MM.1S (cell line): ENCODE measurements at regions not wholly inside any gene's neighbourhood (a gene's known extent, or its start where the extent isn't known, plus 50 kb on each side); places are given as distances from the start of the nearest gene placed in this dataset.

ENCODE experiments used
- EZH2phosphoT487 ChIP-seq: fragments of 300-600 bp; sonication (generic); IDR thresholded peaks from 2 replicates; pipeline ENCODE4 v1.6.1; 2018; ENCODE audit warnings: antibody characterized with exemption, low read length
- TF ChIP-seq, protein P1 (sequence below): fragments of 300-600 bp; sonication (generic); IDR thresholded peaks from 2 replicates; pipeline ENCODE4 v1.5.1; 2016; ENCODE audit warnings: antibody characterized with exemption, low read length, mixed read lengths

DNA sequence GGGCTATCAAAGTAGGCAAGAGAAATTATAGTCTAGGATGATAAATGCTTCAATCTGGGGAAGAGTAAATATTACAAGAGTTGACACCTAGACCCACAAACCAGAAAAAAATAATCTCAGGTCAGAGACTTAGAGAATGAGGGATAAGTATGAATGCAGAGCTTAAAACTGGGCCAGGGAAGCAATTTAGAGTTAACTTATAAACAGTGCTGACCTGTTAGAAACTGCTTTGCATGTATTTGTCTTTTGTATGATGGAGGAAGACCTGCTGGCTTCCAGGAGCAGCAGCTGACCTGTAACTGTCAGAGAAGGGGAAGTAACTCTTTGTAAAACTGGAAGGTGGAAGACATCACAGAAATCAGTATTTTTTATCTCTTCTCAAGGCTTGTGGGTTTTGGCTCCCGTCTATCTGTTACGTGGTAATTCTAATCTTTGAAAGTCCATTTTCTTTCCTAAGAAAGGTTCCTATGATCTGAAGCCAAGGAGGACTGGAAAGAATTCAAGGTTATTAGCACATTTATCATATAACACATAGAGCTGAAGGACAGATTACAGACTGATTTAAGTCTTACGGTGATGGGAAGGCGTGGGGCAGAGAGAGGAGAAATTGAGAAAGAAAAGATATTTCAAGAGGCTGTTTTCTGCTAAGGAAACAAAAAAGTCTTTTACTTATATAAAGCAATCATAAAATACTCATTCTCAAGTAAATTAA, 114.7 kb upstream of the ADAMTS19 start:
- no peak for TF ChIP-seq EZH2phosphoT487
- TF ChIP-seq, protein P1, sequence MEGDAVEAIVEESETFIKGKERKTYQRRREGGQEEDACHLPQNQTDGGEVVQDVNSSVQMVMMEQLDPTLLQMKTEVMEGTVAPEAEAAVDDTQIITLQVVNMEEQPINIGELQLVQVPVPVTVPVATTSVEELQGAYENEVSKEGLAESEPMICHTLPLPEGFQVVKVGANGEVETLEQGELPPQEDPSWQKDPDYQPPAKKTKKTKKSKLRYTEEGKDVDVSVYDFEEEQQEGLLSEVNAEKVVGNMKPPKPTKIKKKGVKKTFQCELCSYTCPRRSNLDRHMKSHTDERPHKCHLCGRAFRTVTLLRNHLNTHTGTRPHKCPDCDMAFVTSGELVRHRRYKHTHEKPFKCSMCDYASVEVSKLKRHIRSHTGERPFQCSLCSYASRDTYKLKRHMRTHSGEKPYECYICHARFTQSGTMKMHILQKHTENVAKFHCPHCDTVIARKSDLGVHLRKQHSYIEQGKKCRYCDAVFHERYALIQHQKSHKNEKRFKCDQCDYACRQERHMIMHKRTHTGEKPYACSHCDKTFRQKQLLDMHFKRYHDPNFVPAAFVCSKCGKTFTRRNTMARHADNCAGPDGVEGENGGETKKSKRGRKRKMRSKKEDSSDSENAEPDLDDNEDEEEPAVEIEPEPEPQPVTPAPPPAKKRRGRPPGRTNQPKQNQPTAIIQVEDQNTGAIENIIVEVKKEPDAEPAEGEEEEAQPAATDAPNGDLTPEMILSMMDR = no peak
